ENCODE measurements at regions not wholly inside any gene's neighbourhood (a gene's known extent, or its start where the extent isn't known, plus 50 kb on each side); places are given as distances from the start of the nearest gene placed in this dataset.
A peak's percentile ranks its signal among the peaks of the same experiment; 100 is the strongest.

GRCh38 chr14:106039400-106039799 lies 513.0 kb downstream of the TMEM121 start:
- intact Hi-C loops (cut with DNase I; ENCODE audit: low total_unique reads) = no loop called here
- H3K27me3 ChIP-seq = peaks cover 0 to 11% of the 10 kb centered on the region in 2 donors
- H3K4me3 ChIP-seq = no peak overlapping the region
- no peaks in the 10 kb centered on the region for H3K9me3 ChIP-seq
- DNase-seq = no peak
- no peak overlapping the region for H3K27ac ChIP-seq
- no peaks in the 10 kb centered on the region for H3K4me1 ChIP-seq
- H3K36me3 ChIP-seq = no peaks in the 10 kb centered on the region
- no peak for TF ChIP-seq CTCF (IDR thresholded peaks at IDR 0.05)

- Histone ChIP-seq H3K9me3 (no peaks in the 10 kb centered on the region), H3K36me3 (no peaks in the 10 kb centered on the region), H3K4me3 (no peak overlapping the region), H3K27ac (no peak overlapping the region), H3K4me1 (no peaks in the 10 kb centered on the region), H3K27me3 (peaks cover 0 to 12% of the 10 kb centered on the region in 2 donors)
- TF ChIP-seq CTCF (IDR thresholded peaks at IDR 0.05) = no peak
- intact Hi-C loops (cut with DNase I; ENCODE audit: low total_unique reads) = no loop called here
- DNase-seq = no peak
Observed at GRCh38 chr14:106044515-106044914, 518.1 kb downstream of the TMEM121 start.

GRCh38 chr14:106044949-106045596 lies 518.7 kb downstream of the TMEM121 start:
- Histone ChIP-seq H3K27ac (no peak overlapping the region), H3K27me3 (peaks cover 0 to 9% of the 10 kb centered on the region in 2 donors), H3K36me3 (no peaks in the 10 kb centered on the region), H3K4me3 (no peak overlapping the region), H3K4me1 (no peaks in the 10 kb centered on the region), H3K9me3 (no peaks in the 10 kb centered on the region)
- intact Hi-C loops (cut with DNase I; ENCODE audit: low total_unique reads) = no loop called here
- peak in 1 of 2 donors; percentile 25 for DNase-seq
- peak; percentile 10 to 15 for TF ChIP-seq CTCF (IDR thresholded peaks at IDR 0.05)

- Histone ChIP-seq H3K27me3 (peaks cover 0 to 10% of the 10 kb centered on the region in 2 donors), H3K4me3 (no peak overlapping the region), H3K4me1 (no peaks in the 10 kb centered on the region), H3K27ac (no peak overlapping the region), H3K36me3 (no peaks in the 10 kb centered on the region), H3K9me3 (no peaks in the 10 kb centered on the region)
- no peak for DNase-seq
- intact Hi-C loops (cut with DNase I; ENCODE audit: low total_unique reads) = no loop called here
- no peak for TF ChIP-seq CTCF (IDR thresholded peaks at IDR 0.05)
Observed at GRCh38 chr14:106051796-106052195, 525.4 kb downstream of the TMEM121 start.

- Histone ChIP-seq H3K27ac (no peak overlapping the region), H3K36me3 (no peaks in the 10 kb centered on the region), H3K9me3 (no peaks in the 10 kb centered on the region), H3K4me1 (no peaks in the 10 kb centered on the region), H3K27me3 (peaks cover 0 to 9% of the 10 kb centered on the region in 2 donors), H3K4me3 (no peak overlapping the region)
- no peak for TF ChIP-seq CTCF (IDR thresholded peaks at IDR 0.05)
- no peak for DNase-seq
- intact Hi-C loops (cut with DNase I; ENCODE audit: low total_unique reads) = no loop called here
Observed at GRCh38 chr14:106055289-106055688, 528.9 kb downstream of the TMEM121 start.

- intact Hi-C loops (cut with DNase I; ENCODE audit: low total_unique reads) = no loop called here
- Histone ChIP-seq H3K27ac (no peak overlapping the region), H3K9me3 (no peaks in the 10 kb centered on the region), H3K4me3 (no peak overlapping the region), H3K27me3 (peaks cover 0 to 12% of the 10 kb centered on the region in 2 donors), H3K36me3 (no peaks in the 10 kb centered on the region), H3K4me1 (no peaks in the 10 kb centered on the region)
- no peak for DNase-seq
- TF ChIP-seq CTCF (IDR thresholded peaks at IDR 0.05) = no peak
Observed at GRCh38 chr14:106058342-106058741, 532.0 kb downstream of the TMEM121 start.

Data from tibial artery (tissue), 4 donors.